DND-41 (cell line): ENCODE measurements at regions not wholly inside any gene's neighbourhood (a gene's known extent, or its start where the extent isn't known, plus 50 kb on each side); places are given as distances from the start of the nearest gene placed in this dataset.

Experiments used
- ATAC-seq: fragments of 200-7000 bp; cut with Tn5 transposase; 3 replicates; pipeline ENCODE4 v1.9.1; 2021; ENCODE audit warnings: low read depth; ENCODE audit not compliant: insufficient read depth
- DNase-seq: peaks from one replicate; pipeline ENCODE4 v3.0.0-alpha.2; 2020
- H2AFZ ChIP-seq: 2 replicates; pipeline ENCODE4 v1.6.0; 2012; ENCODE audit warnings: low read depth, low read length
- H3K27ac ChIP-seq: 2 replicates; pipeline ENCODE4 v1.5.1; 2012; ENCODE audit warnings: low read length, inconsistent platforms
- H3K27me3 ChIP-seq: fragments of 200-600 bp; sonication (generic); 2 replicates; pipeline ENCODE4 v1.6.0; 2012; ENCODE audit warnings: low read length, mild to moderate bottlenecking, inconsistent platforms; ENCODE audit not compliant: insufficient read depth, poor library complexity
- H3K36me3 ChIP-seq: 2 replicates; pipeline ENCODE4 v1.5.1; 2012; ENCODE audit warnings: low read length, inconsistent platforms; ENCODE audit not compliant: insufficient read depth
- H3K4me1 ChIP-seq: 2 replicates; pipeline ENCODE4 v1.5.1; 2012; ENCODE audit warnings: mild to moderate bottlenecking, low read length; ENCODE audit not compliant: insufficient read depth
- H3K4me2 ChIP-seq: 2 replicates; pipeline ENCODE4 v1.6.0; 2012; ENCODE audit warnings: mild to moderate bottlenecking, moderate library complexity, low read length, inconsistent platforms; ENCODE audit not compliant: insufficient read depth
- H3K4me3 ChIP-seq, 2 experiments: fragments of 200-600 bp in 1 of 2; shearing (Covaris generic) in 1 of 2; 2 replicates each; pipeline ENCODE4 v1.5.1; 2012 to 2016; ENCODE audit warnings: inconsistent platforms in 2 of 2, low read length in 2 of 2, mild to moderate bottlenecking in 2 of 2, low read depth in 1 of 2, moderate library complexity in 1 of 2
- H3K79me2 ChIP-seq: 2 replicates; pipeline ENCODE4 v1.6.0; 2012; ENCODE audit warnings: low read length, inconsistent platforms; ENCODE audit not compliant: insufficient read depth
- H3K9ac ChIP-seq: 2 replicates; pipeline ENCODE4 v1.6.0; 2012; ENCODE audit warnings: low read depth, mild to moderate bottlenecking, inconsistent platforms, low read length, moderate library complexity
- H3K9me3 ChIP-seq: 2 replicates; pipeline ENCODE4 v1.5.1; 2012; ENCODE audit warnings: low read length, moderate library complexity, mild to moderate bottlenecking, inconsistent platforms; ENCODE audit not compliant: insufficient read depth, severe bottlenecking
- H4K20me1 ChIP-seq: 2 replicates; pipeline ENCODE4 v1.6.0; 2012; ENCODE audit warnings: low read length; ENCODE audit not compliant: insufficient read depth
- CTCF ChIP-seq: IDR thresholded peaks from 2 replicates; pipeline ENCODE4 v1.5.1; 2012; ENCODE audit warnings: borderline replicate concordance, low read length, moderate library complexity, mild to moderate bottlenecking; ENCODE audit not compliant: poor library complexity, severe bottlenecking; ENCODE audit errors: extremely low read depth
- EZH2 ChIP-seq: IDR thresholded peaks from 3 replicates; pipeline ENCODE4 v1.6.1; 2012; ENCODE audit warnings: borderline replicate concordance, low read depth, mild to moderate bottlenecking, moderate library complexity, low read length, inconsistent platforms; ENCODE audit not compliant: severe bottlenecking

GRCh38 chr3:110272525-110272924, 799.1 kb upstream of the NECTIN3 start:
- H3K9ac ChIP-seq: no peak overlapping the region
- H3K27ac ChIP-seq: no peak overlapping the region
- no peak for TF ChIP-seq CTCF
- TF ChIP-seq EZH2: no peak
- H3K27me3 ChIP-seq: no peaks in the 10 kb centered on the region
- H3K4me3 ChIP-seq: no peak overlapping the region
- DNase-seq: no peak
- H3K4me1 ChIP-seq: no peaks in the 10 kb centered on the region
- H2AFZ ChIP-seq: no peak overlapping the region
- H3K79me2 ChIP-seq: no peaks in the 10 kb centered on the region
- no peaks in the 10 kb centered on the region for H3K36me3 ChIP-seq
- no peaks in the 10 kb centered on the region for H3K9me3 ChIP-seq
- no peak for ATAC-seq
- H3K4me2 ChIP-seq: no peak overlapping the region
- no peaks in the 10 kb centered on the region for H4K20me1 ChIP-seq

GRCh38 chr3:110291886-110292501, 779.6 kb upstream of the NECTIN3 start:
- Histone ChIP-seq H3K4me1 (no peaks in the 10 kb centered on the region), H2AFZ (no peak overlapping the region), H3K27ac (no peak overlapping the region), H3K27me3 (no peaks in the 10 kb centered on the region), H3K36me3 (no peaks in the 10 kb centered on the region), H3K9me3 (peaks cover 25% of the 10 kb centered on the region), H3K79me2 (no peaks in the 10 kb centered on the region), H3K4me2 (no peak overlapping the region), H3K4me3 (no peak overlapping the region), H4K20me1 (no peaks in the 10 kb centered on the region), H3K9ac (no peak overlapping the region)
- TF ChIP-seq CTCF (no peak), EZH2 (no peak)
- ATAC-seq (no peak), DNase-seq (no peak)

- Histone ChIP-seq H2AFZ (no peak overlapping the region), H3K4me3 (no peak overlapping the region), H3K79me2 (no peaks in the 10 kb centered on the region), H3K4me2 (no peak overlapping the region), H3K9me3 (peaks cover 21% of the 10 kb centered on the region), H3K36me3 (no peaks in the 10 kb centered on the region), H3K9ac (no peak overlapping the region), H3K4me1 (no peaks in the 10 kb centered on the region), H3K27ac (no peak overlapping the region), H3K27me3 (no peaks in the 10 kb centered on the region), H4K20me1 (no peaks in the 10 kb centered on the region)
- TF ChIP-seq CTCF: no peak
- TF ChIP-seq EZH2: no peak
- DNase-seq (no peak), ATAC-seq (no peak)
These were observed 778.0 kb upstream of the NECTIN3 start for GRCh38 chr3:110293660-110294059.
